B cell (primary cell): ENCODE measurements at regions not wholly inside any gene's neighbourhood (a gene's known extent, or its start where the extent isn't known, plus 50 kb on each side); places are given as distances from the start of the nearest gene placed in this dataset.

Experiments
- EZH2 ChIP-seq: IDR thresholded peaks from 2 replicates; pipeline ENCODE4 v1.6.1; 2012; ENCODE audit warnings: borderline replicate concordance, low read depth, mild to moderate bottlenecking, moderate library complexity, low read length; ENCODE audit not compliant: insufficient read depth, poor library complexity, severe bottlenecking
- TF ChIP-seq, protein P1 (sequence below): fragments of 200-600 bp; IDR thresholded peaks from one replicate; pipeline ENCODE4 v1.8.0; 2022; ENCODE audit warnings: antibody characterized with exemption, mild to moderate bottlenecking

DNA sequence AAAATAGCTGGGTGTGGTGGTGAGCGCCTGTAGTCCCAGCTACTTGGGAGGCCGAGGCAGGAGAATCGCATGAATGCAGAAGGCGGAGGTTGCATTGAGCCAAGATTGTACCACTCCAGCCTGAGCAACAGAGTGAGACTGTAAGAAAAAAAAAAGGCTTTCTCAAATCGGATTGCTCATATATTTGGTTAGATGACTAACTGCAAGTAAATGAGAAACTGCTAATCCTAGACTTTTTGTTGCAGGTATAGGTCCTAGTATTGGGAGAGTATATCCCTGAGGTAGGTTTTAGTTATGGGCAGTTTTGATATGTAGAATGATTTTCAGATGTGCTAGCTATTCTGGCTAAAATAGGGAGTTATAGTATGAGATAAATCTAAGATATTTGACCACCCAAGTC is 944.8 kb downstream of the DNAH5 start:
- TF ChIP-seq, protein P1, sequence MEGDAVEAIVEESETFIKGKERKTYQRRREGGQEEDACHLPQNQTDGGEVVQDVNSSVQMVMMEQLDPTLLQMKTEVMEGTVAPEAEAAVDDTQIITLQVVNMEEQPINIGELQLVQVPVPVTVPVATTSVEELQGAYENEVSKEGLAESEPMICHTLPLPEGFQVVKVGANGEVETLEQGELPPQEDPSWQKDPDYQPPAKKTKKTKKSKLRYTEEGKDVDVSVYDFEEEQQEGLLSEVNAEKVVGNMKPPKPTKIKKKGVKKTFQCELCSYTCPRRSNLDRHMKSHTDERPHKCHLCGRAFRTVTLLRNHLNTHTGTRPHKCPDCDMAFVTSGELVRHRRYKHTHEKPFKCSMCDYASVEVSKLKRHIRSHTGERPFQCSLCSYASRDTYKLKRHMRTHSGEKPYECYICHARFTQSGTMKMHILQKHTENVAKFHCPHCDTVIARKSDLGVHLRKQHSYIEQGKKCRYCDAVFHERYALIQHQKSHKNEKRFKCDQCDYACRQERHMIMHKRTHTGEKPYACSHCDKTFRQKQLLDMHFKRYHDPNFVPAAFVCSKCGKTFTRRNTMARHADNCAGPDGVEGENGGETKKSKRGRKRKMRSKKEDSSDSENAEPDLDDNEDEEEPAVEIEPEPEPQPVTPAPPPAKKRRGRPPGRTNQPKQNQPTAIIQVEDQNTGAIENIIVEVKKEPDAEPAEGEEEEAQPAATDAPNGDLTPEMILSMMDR, result no peak
- TF ChIP-seq EZH2, result no peak
